SK-N-DZ (cell line): ENCODE measurements at regions not wholly inside any gene's neighbourhood (a gene's known extent, or its start where the extent isn't known, plus 50 kb on each side); places are given as distances from the start of the nearest gene placed in this dataset.
A peak's percentile ranks its signal among the peaks of the same experiment; 100 is the strongest.
"Not testable (repeated sequence)": the region's sequence is repeated elsewhere in the genome, so short reads cannot be mapped to it uniquely, and the experiment has no call there.

Experiments
- DNase-seq: peaks from one replicate; pipeline ENCODE4 v3.0.0-alpha.2; 2015; ENCODE audit warnings: low spot score

- no peak for DNase-seq
Measured at GRCh38 chr5:66348387-66349125, 204.5 kb downstream of the SREK1 start.

GRCh38 chr5:66351813-66352212, 207.7 kb downstream of the SREK1 start:
- DNase-seq = no peak

GRCh38 chr5:66353186-66353585, 209.1 kb downstream of the SREK1 start:
- DNase-seq = no peak

DNA sequence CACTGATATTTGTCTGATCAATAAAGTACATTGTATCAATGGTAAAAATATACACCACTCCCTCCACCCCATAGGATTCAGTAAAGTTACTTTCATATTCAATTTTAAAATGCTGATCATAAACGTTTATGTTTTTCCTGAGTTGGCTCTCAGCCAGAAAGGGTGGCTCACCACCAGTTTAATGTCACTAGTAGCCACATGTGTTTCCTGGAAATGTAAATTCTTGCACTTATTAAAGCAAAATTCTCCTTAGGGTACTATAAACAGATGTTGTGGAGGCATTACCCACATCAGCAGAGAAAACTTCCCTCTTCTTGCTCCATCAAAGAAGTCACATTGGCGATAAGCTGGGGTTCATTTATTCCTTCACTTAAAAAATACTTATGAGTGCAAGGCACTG, 210.3 kb downstream of the SREK1 start:
- no peak for DNase-seq

- DNase-seq = no peak
Measured at GRCh38 chr5:66356011-66356565, 212.0 kb downstream of the SREK1 start.

- DNase-seq = no peak
Measured at GRCh38 chr5:66358741-66359140, 214.6 kb downstream of the SREK1 start.

- DNase-seq = no peak
Measured at GRCh38 chr5:66361070-66361469, 217.0 kb downstream of the SREK1 start.

DNA sequence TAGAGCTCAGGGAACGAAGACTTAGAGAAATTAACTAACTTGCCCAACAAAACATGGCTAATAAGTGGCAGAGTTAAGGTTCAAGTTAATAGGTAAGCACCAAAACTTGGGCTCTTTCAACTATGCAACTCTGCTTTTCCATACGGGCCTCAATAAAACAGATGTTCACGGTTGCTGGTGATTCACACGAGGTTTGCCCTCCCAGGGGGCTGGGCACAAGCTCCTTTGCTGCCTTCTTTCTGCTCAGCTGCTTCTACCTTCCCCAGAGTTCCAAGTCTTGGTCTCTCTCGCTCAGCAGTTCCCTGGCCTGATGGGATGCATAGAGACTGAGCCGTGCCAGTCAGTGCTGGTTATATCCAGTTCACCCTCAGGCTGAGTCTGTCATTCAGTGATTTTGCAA, 217.9 kb downstream of the SREK1 start:
- DNase-seq = no peak

- no peak for DNase-seq
Measured at GRCh38 chr5:66362687-66363086, 218.6 kb downstream of the SREK1 start.

GRCh38 chr5:66363097-66363496, 219.0 kb downstream of the SREK1 start:
- DNase-seq = peak; percentile 54

DNA sequence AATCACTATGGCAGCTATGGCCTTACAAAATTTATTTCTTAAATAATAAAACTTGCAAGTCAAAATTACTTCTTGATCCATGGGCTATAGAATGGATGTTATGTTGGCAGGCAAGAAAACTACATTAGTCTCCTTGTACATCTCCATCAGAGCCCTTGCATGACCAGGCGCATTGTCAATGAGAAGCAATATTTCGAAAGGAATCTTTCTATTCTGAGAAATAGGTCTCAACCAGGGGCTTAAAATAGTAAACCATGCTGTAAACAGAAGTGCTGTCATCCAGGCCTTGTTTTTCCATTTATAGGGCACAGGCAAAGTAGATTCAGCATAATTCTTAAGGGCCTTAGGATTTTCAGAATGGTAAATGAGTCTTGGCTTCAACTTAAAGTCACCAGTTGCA, 220.1 kb downstream of the SREK1 start:
- no peak for DNase-seq

- DNase-seq = no peak
Measured at GRCh38 chr5:66365981-66366380, 221.9 kb downstream of the SREK1 start.

DNA sequence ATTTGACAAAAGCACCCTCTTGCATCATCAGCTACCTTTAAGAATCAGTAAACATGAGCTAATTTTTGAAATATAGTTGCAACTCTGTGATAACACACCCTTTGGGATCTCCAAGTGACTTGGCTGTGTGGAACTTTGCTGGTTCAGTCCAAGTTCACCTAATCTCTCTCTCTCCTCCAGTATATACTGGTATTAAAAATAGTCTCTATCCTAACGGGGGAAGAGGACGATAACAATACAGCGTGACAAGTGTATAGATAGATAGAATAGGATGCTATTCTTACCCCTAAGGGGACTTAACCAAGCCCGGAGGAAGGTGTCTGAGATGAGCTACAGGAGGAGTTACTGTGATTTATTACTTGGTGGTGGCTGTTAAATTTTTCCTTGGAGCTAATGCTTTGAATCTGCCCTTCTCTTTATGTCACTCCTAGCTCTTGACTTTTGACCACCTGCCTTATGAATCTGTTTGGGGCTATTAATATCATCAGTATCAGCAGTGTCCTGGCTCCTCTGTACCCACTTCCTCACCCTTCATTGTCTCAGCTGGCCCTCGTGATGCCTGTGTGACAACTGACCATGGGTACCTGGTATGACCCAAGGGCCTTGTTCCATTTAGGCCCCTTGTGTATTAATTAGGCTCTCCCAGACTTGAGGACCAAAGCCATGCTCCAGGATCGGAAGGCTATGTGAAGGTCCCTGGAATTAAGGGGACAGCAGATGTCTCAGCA, 223.9 kb downstream of the SREK1 start:
- no peak for DNase-seq

DNA sequence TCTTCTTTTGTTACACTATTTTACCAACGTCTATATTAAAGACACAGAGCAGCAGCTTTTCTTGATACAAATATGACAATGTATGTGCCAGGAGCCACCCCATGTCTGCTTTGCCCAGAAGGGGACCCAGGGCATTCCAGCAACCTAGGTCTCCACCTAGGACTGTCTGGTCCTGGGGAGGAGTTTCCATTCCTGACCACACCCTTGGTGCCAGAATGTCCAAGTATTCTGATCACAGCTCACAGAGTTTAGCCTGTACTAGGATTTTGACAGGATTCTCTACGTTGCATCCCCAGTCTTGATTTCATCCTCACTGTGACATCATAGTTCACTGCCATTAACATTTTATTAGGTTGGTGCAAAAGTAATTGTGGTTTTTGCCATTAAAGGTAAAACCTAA, 224.7 kb downstream of the SREK1 start:
- DNase-seq = no peak

DNA sequence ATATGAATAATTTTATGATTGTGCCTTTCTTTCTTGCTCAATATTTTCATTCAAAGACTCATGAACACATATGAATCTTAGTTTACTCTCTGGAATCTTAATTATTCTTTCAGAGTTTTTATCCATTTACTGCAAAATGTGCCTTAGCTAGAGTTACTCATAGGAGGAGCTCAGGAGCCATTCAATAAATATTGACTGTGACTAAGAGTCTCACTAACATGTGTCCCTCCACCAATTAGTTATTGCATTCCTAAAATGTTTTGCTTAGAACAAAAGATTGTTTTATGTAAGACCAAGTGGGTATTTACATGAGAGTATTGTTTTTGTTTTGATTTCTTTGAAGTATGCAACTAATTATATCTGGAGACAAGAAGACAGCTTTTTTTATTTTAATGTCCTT, 218.4 kb upstream of the MAST4 start:
- no peak for DNase-seq

DNA sequence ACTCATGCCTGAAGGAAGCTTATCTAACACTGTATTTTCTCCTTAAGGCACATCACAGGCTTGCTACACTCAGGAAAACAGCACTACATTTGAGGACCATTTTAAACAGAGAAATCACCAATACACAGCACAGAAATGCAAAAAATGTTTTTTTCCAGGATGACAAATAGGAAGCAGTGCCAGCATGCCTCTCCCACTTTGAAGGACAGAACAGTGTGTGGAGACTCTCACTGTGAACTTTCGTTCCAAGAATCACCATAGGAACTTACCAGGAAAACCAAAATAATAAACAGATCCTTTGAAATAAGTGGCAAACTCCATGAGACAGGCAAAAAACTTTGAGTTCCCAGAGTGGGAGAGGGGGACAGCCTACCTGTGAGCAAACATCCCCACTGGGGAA, 217.8 kb upstream of the MAST4 start:
- DNase-seq = no peak

GRCh38 chr5:66382152-66382551, 214.0 kb upstream of the MAST4 start:
- no peak for DNase-seq

GRCh38 chr5:66405145-66405544, 191.0 kb upstream of the MAST4 start:
- not testable (repeated sequence) for DNase-seq

GRCh38 chr5:66406761-66407336, 189.3 kb upstream of the MAST4 start:
- DNase-seq = peak; percentile 56

GRCh38 chr5:66407765-66408164, 188.4 kb upstream of the MAST4 start:
- no peak for DNase-seq

GRCh38 chr5:66408576-66408975, 187.6 kb upstream of the MAST4 start:
- DNase-seq = peak; percentile 71

DNA sequence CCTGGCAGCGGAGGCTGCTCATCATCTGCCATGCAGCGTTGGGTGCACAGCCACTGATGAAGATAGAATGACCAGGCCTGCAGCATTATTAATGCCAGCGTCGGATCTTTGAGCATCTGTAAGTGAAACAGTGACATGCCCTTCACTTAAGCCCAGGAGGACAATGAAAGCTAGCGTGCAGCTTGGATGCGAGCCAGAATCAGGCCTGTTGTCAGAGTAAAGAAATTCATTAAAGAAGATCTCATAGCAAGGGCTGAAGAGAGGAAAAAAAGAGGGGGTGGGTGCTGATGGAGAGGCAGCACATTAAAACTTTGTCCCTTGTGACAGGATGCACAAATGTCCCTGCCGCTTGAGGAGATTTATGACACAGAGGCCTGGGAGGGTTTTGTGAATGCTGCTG, 186.1 kb upstream of the MAST4 start:
- peak; percentile 29 for DNase-seq

DNA sequence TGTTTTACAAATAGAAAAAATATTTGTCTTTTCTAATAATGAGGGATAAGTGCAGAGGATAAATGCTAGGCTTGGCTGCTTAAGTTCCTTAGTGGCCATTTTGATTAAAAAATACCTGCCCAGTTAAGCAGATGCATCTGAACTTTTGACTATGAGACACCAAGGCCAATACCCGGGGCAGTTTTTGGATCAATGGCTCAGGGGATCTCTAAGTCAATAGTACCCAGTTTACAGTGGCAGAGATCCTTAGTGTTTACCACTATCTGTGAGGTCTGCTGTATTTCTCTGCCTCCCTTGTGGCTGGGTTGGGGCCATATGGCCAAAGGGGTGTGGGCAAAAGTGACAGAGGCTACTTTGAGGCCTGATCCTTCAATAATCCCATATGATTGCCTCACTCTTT, 184.5 kb upstream of the MAST4 start:
- no peak for DNase-seq
